HepG2 (cell line): ENCODE measurements at regions not wholly inside any gene's neighbourhood (a gene's known extent, or its start where the extent isn't known, plus 50 kb on each side); places are given as distances from the start of the nearest gene placed in this dataset.

Source experiments
- ATAC-seq: fragments of 200-7000 bp; cut with Tn5 transposase; 3 replicates; pipeline ENCODE4 v1.9.1; 2020; ENCODE audit warnings: mild to moderate bottlenecking, moderate library complexity
- BruUV-seq: library from RNA; stranded (reverse); fragments of 400-500 nt; replicated peaks from 2 replicates; lab custom pipeline; 2021; lab: Mats Ljungman, UMichigan
- CTCF ChIA-PET: fragments of 300-600 bp; formaldehyde crosslinking; extraction: SDS; loops from one replicate; lab custom pipeline; 2021; ENCODE audit warnings: low total read pairs, inconsistent platforms, low intra/inter-chr PET ratio; lab: Yijun Ruan, JAX
- POLR2A ChIA-PET: fragments of 350-600 bp; sonication (Branson Sonifier 250); formaldehyde crosslinking; loops from one replicate; lab custom pipeline; 2020; ENCODE audit warnings: antibody characterized with exemption, inconsistent platforms; lab: Yijun Ruan, JAX
- DNase-seq: peaks from one replicate; pipeline ENCODE4 v3.0.0-alpha.2; 2015; ENCODE audit warnings: low spot score
- FAIRE-seq: peaks from 3 replicates; lab custom pipeline; 2011; peaks lifted over from hg19 to GRCh38; lab: Jason Lieb, UNC
- H2AFZ ChIP-seq: one replicate; pipeline ENCODE4 v1.6.1; 2011; ENCODE audit warnings: low read length, inconsistent platforms
- H3K27ac ChIP-seq: fragments of 300-600 bp; 3 replicates; pipeline ENCODE4 v1.8.0; 2011; ENCODE audit warnings: mixed run types, mild to moderate bottlenecking, mixed read lengths, low read length, inconsistent platforms; ENCODE audit not compliant: insufficient read depth; ENCODE audit errors: extremely low read length
- H3K27me3 ChIP-seq, 2 experiments: fragments of 200-600 bp in 1 of 2; 2 replicates in 1 of 2; 3 replicates in 1 of 2; pipeline versions ENCODE4 v1.6.0 to v1.8.0; 2011; ENCODE audit warnings: low read length in 2 of 2, mild to moderate bottlenecking in 2 of 2, moderate library complexity in 2 of 2, inconsistent platforms in 1 of 2; ENCODE audit not compliant: insufficient read depth in 2 of 2, control insufficient read depth in 1 of 2
- H3K36me3 ChIP-seq, 2 experiments: fragments of 200-600 bp in 1 of 2; replicated peaks in 1 of 2; 2 replicates in 1 of 2; 3 replicates in 1 of 2; pipeline versions ENCODE4 v1.5.1 to v1.8.0; 2011; ENCODE audit warnings: low read length in 2 of 2, inconsistent platforms in 1 of 2; ENCODE audit not compliant: insufficient read depth in 2 of 2, control insufficient read depth in 1 of 2
- H3K4me1 ChIP-seq: 2 replicates; pipeline ENCODE4 v1.5.1; 2012; ENCODE audit warnings: low read length, inconsistent platforms; ENCODE audit not compliant: insufficient read depth
- H3K4me2 ChIP-seq: 2 replicates; pipeline ENCODE4 v1.6.0; 2011; ENCODE audit warnings: low read depth, low read length, inconsistent platforms
- H3K4me3 ChIP-seq, 3 experiments: fragments of 200-600 bp in 1 of 3; sonication (generic), shearing (Covaris generic) in 1 of 3; replicated peaks in 1 of 3; 2 replicates each; pipeline ENCODE4 v1.5.1; 2011 to 2016; ENCODE audit warnings: low read length in 3 of 3, inconsistent platforms in 2 of 3, low read depth in 2 of 3, mild to moderate bottlenecking in 2 of 3, control low read depth in 1 of 3, mixed read lengths in 1 of 3; ENCODE audit not compliant: insufficient read depth in 1 of 3
- H3K79me2 ChIP-seq: one replicate; pipeline ENCODE4 v1.6.1; 2011; ENCODE audit warnings: low read length, inconsistent platforms; ENCODE audit not compliant: insufficient read depth
- H3K9ac ChIP-seq: 2 replicates; pipeline ENCODE4 v1.6.0; 2011; ENCODE audit warnings: mild to moderate bottlenecking, low read depth, low read length, inconsistent platforms; ENCODE audit not compliant: insufficient read depth
- H3K9me3 ChIP-seq: 2 replicates; pipeline ENCODE4 v1.5.1; 2012; ENCODE audit warnings: mild to moderate bottlenecking, low read length
- H4K20me1 ChIP-seq: 2 replicates; pipeline ENCODE4 v1.6.0; 2011; ENCODE audit warnings: inconsistent platforms, mild to moderate bottlenecking, low read length, moderate library complexity; ENCODE audit not compliant: insufficient read depth
- DR1 ChIP-seq: sonication (generic); formaldehyde crosslinking; IDR thresholded peaks from 2 replicates; pipeline ENCODE4 v1.8.0; 2021; ENCODE audit warnings: mild to moderate bottlenecking, missing genetic modification reagents, inconsistent platforms
- KLF13 ChIP-seq: sonication (generic); formaldehyde crosslinking; IDR thresholded peaks from 2 replicates; pipeline ENCODE4 v1.4.0; 2020; ENCODE audit warnings: mild to moderate bottlenecking, missing genetic modification reagents
- PAF1 ChIP-seq: IDR thresholded peaks from 2 replicates; pipeline ENCODE4 v1.6.1; 2016; ENCODE audit warnings: missing genetic modification reagents, missing compliant biosample characterization
- RFXAP ChIP-seq: sonication (generic); formaldehyde crosslinking; IDR thresholded peaks from 2 replicates; pipeline ENCODE4 v1.4.0; 2020; ENCODE audit warnings: missing genetic modification reagents, borderline replicate concordance
- RNF219 ChIP-seq: sonication (generic); formaldehyde crosslinking; IDR thresholded peaks from 2 replicates; pipeline ENCODE4 v1.5.0; 2020; ENCODE audit warnings: mild to moderate bottlenecking, missing genetic modification reagents
- ZNF709 ChIP-seq: sonication (generic); formaldehyde crosslinking; IDR thresholded peaks from 2 replicates; pipeline ENCODE4 v1.5.0; 2020; ENCODE audit warnings: mild to moderate bottlenecking, missing genetic modification reagents
- WGBS: methylation state at CpG from one replicate; pipeline ENCODE4 v1.1.6; 2017; ENCODE audit warnings: low lambda C conversion rate; 5-methylcytosine and 5-hydroxymethylcytosine counted together
- in situ Hi-C: cut with HindIII; loops from 2 replicates; pipeline ENCODE4 v1.10.0; 2017; ENCODE audit warnings: low pct_unique_long_range_greater_than_20kb; ENCODE audit not compliant: extremely low pct_ligation_motif_present
- intact Hi-C: fragments of 100-400 bp; cut with micrococcal nuclease; formaldehyde crosslinking; loops from one replicate; pipeline ENCODE4 v1.10.0; 2022; ENCODE audit not compliant: unreplicated experiment

GRCh38 chr2:122210065-122210464, 454.6 kb downstream of the TSN start:
- 64% methylated on average over 4 of the region's 4 CpGs for WGBS
- Histone ChIP-seq H3K4me1 (no peaks in the 10 kb centered on the region), H3K9ac (no peak overlapping the region), H3K4me2 (no peak overlapping the region), H3K9me3 (no peaks in the 10 kb centered on the region), H3K4me3 (no peak overlapping the region), H3K27me3 (0 out of 5 replicates have a peak, but pooled peaks cover 0 to 8% of the 10 kb centered on the region in 2 experiments), H2AFZ (no peak overlapping the region), H3K79me2 (no peaks in the 10 kb centered on the region), H4K20me1 (no peaks in the 10 kb centered on the region), H3K36me3 (no peaks in the 10 kb centered on the region), H3K27ac (no peak overlapping the region)
- POLR2A ChIA-PET: no interaction called here
- DNase-seq: no peak
- TF ChIP-seq DR1 (CRISPR knock-in tag) (no peak), KLF13 (CRISPR knock-in tag) (no peak), RNF219 (CRISPR knock-in tag) (no peak), PAF1 (CRISPR knock-in tag) (no peak), RFXAP (CRISPR knock-in tag) (no peak), ZNF709 (CRISPR knock-in tag) (no peak)
- BruUV-seq: no TSS peak
- in situ Hi-C loops: no loop called here
- ATAC-seq: no peak
- CTCF ChIA-PET: no interaction called here
- FAIRE-seq: no peak
- intact Hi-C loops: no loop called here
